Suprapubic skin (tissue), 4 donors: ENCODE measurements at regions not wholly inside any gene's neighbourhood (a gene's known extent, or its start where the extent isn't known, plus 50 kb on each side); places are given as distances from the start of the nearest gene placed in this dataset.
"Not testable (repeated sequence)": the region's sequence is repeated elsewhere in the genome, so short reads cannot be mapped to it uniquely, and the experiment has no call there.

Experiments used
- EP300 ChIP-seq: sonication (generic); formaldehyde crosslinking; IDR thresholded peaks from one replicate; pipeline ENCODE4 v1.6.1; 2017; ENCODE audit warnings: antibody characterized with exemption
- POLR2A ChIP-seq, 2 donors: fragments of 450-650 bp; IDR thresholded peaks; one replicate each; pipeline ENCODE4 v1.6.1; 2017; ENCODE audit warnings: antibody characterized with exemption in 2 of 2, mild to moderate bottlenecking in 2 of 2, moderate library complexity in 2 of 2
- POLR2AphosphoS5 ChIP-seq, 3 donors: sonication (generic); formaldehyde crosslinking; IDR thresholded peaks; one replicate each; pipeline ENCODE4 v1.6.1; 2017; ENCODE audit warnings: antibody characterized with exemption in 3 of 3
- TF ChIP-seq, protein P1 (sequence below), 2 donors: fragments of 200-600 bp in 1 of 2; fragments of 450-650 bp in 1 of 2; sonication (generic) in 1 of 2; IDR thresholded peaks; one replicate each; pipeline ENCODE4 v1.5.1; 2016 to 2019; ENCODE audit warnings: antibody characterized with exemption in 2 of 2, mild to moderate bottlenecking in 1 of 2, moderate library complexity in 1 of 2

- TF ChIP-seq EP300; POLR2AphosphoS5 (IDR thresholded peaks at IDR 0.05); POLR2A (IDR thresholded peaks at IDR 0.05): not testable (repeated sequence)
- TF ChIP-seq, protein P1, sequence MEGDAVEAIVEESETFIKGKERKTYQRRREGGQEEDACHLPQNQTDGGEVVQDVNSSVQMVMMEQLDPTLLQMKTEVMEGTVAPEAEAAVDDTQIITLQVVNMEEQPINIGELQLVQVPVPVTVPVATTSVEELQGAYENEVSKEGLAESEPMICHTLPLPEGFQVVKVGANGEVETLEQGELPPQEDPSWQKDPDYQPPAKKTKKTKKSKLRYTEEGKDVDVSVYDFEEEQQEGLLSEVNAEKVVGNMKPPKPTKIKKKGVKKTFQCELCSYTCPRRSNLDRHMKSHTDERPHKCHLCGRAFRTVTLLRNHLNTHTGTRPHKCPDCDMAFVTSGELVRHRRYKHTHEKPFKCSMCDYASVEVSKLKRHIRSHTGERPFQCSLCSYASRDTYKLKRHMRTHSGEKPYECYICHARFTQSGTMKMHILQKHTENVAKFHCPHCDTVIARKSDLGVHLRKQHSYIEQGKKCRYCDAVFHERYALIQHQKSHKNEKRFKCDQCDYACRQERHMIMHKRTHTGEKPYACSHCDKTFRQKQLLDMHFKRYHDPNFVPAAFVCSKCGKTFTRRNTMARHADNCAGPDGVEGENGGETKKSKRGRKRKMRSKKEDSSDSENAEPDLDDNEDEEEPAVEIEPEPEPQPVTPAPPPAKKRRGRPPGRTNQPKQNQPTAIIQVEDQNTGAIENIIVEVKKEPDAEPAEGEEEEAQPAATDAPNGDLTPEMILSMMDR (IDR thresholded peaks at IDR 0.05): not testable (repeated sequence)
Measured at GRCh38 chr1:59217439-59217838, 79.5 kb upstream of the FGGY start.
